Daoy (cell line): ENCODE measurements at regions not wholly inside any gene's neighbourhood (a gene's known extent, or its start where the extent isn't known, plus 50 kb on each side); places are given as distances from the start of the nearest gene placed in this dataset.

ENCODE experiments used
- DNase-seq: peaks from one replicate; pipeline ENCODE4 v3.0.0-alpha.2; 2015; ENCODE audit warnings: low read depth

DNA sequence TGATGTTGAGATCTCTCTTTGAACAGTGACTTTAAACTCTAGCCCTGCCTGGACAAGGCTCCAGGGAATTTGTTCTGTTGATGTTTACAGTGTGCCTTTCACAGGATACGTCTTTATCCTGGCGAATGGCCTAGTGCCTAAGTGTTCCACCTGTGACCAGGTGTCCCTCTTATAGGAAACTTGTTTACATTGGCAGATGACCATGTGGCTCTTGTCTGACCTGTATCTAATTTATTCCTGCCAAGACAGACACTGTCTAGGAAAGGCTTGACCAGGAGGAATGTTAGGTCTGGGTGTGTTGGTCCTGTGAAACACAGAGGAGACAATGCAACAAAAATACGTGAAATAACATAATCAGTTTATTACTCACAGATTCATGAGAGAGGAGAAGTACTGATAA lies 875.6 kb downstream of the METTL15 start:
- no peak for DNase-seq

- no peak for DNase-seq
These were observed 873.2 kb downstream of the METTL15 start for GRCh38 chr11:28981381-28981780.

DNA sequence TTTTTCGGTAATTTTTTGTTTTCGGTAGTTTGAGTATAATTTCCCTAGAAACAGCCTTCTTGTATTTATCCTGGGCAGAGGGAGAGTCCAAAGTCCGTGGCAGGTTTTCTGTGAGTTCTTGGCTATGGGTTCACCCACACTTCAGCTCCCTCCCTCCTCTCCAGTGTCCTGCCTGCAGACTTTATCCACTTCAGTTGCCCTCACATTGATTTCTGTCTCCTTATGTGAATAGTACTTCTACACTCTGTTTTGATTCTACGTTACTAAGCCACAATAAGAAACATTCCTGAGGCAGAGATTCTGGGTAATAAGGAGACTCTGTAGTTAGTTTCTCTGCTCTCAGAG lies 868.6 kb downstream of the METTL15 start:
- DNase-seq: no peak

- DNase-seq: no peak
These were observed 868.0 kb downstream of the METTL15 start for GRCh38 chr11:28976012-28976800.

GRCh38 chr11:28969832-28970231 lies 861.6 kb downstream of the METTL15 start:
- DNase-seq: no peak

- DNase-seq: no peak
These were observed 858.8 kb downstream of the METTL15 start for GRCh38 chr11:28966951-28967350.

GRCh38 chr11:28965819-28966218 lies 857.6 kb downstream of the METTL15 start:
- no peak for DNase-seq

DNA sequence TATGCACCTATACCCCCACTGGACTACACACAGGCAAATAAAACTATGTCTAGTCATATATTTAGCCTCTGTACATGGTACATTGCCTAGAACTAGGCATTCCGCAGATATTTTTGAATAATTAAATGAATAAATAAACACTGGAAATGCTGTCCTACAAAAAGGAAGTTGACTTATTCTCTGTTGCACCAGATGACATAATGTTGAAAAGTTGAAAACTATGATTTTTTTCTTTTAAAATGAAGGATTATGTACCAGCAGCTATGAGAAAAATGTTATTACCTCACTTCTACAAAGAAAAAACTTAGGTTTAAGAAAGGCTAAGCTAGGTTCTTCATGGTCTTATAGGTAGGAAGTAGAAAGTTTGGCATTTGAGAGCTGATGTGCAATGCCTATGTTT lies 856.6 kb downstream of the METTL15 start:
- no peak for DNase-seq

DNA sequence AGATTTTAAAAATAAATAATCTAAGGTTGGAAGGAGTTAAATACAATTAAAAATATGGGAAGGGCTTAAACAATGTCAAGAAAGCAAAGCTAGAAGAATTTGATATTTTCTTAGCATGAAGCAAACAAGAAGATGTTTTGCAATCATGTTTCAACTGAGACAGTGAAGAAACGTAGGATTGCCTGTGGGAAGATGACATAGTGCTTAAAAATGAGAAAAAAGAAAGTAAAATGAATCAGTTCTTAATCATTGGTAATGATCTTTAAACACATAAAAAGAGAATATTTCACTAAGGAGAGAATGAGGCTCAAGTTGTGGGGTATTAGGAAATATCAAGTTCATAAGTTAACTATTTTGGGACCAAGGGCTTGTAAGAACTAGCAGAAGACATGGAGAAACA lies 855.0 kb downstream of the METTL15 start:
- DNase-seq: no peak

- no peak for DNase-seq
These were observed 854.3 kb downstream of the METTL15 start for GRCh38 chr11:28962502-28962901.

- DNase-seq: no peak
These were observed 853.5 kb downstream of the METTL15 start for GRCh38 chr11:28961726-28962125.

DNA sequence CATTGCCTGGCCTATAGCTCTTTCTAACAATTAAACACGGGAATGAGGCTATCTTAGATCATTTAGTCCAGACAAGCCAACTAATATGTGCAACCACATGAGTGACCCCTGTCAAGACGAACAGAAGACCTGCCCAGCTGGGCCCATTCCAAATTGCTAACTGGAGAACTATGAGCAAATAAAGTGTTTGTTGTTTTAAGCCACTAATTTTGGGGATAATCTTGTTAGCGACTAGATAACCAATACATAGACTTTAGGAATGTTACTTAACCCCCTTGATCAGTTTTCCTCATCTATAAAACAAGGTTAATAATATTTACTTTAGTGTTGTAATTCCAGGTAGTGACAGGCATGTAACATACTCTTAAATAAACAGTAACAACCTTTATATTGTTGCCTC lies 848.3 kb downstream of the METTL15 start:
- no peak for DNase-seq

DNA sequence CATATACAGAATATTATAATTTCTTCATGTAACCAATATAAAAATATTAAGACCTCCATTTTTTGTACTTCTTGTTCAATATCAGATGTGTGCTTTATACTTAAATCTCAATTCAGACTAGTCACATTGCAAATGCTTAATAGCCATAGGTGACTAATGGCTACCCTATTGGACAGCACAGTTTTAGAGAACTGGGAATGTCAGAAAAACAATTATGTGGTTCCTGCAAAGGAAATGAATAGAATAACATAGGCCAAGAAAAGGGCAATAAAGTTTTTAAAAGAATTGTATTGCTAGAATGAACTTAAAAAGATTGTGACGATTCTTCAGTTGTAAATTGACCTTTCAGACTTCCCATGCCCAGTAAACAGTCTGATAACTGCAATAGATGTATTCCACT lies 843.0 kb downstream of the METTL15 start:
- no peak for DNase-seq

DNA sequence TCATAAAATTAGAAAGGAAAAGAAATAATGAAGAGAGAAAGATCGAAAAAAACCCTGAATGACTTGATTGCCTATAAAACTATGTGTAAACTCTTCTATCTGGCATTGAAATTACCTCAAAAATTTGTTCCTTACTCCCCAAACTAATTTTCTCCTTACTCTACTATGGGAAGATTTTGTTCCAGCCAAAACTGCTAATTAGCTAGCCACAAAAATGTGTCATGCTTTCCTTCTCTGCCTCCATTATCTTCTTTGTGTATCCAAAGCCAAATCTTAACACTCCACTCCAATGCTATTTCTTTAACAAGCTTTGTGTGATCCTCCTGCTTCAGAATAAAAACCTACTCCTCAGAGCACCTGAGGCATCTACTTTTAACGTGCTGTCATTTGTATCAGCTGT lies 831.2 kb downstream of the METTL15 start:
- peak; percentile 6 for DNase-seq

- DNase-seq: no peak
These were observed 829.9 kb downstream of the METTL15 start for GRCh38 chr11:28938091-28938490.

- DNase-seq: no peak
These were observed 824.8 kb downstream of the METTL15 start for GRCh38 chr11:28932940-28933339.

DNA sequence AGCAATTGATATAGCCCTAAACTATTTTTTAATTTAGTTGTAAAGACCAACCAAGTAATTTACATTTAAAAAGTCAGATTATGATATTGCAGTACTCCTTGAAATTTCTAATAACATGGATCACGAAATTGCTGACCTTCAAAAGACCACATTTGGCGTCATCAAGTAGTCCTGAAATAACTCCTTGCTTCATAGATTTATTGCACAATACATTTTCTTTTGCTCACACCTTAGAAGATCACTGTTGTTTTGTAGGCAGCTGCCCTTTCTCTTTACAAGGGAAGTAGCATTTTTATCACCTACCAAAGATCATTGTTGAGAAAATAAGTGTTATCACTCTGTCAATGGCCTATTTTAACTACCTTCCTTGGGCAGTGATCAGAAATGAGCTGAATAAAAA lies 815.8 kb downstream of the METTL15 start:
- DNase-seq: no peak

DNA sequence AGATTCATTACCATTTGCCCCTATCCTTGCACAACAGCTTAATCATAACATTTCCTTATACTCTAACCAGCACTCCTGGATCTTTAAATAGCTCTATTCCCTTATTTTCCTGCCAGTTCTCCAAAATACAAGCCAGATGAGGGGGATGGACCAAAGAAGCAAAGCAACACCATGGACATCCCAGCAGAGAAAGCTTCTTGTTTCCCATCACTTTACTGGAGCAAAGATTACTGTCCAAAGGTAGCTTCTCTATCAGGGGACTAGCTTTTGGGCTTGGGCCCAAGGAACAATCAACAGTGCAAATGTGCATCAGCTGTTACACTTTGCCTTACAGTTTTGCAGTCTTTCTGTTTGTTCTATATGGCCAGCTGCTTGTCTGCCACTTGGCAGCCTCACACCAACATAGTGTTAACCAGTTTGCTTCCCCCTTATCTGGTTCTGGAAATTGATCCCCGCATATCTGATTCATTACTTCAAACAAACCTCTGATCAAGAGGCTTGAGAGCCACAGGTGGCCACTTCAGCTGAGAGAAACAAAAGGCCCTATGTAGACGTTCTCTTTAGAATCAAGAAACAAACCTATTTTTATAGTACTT lies 814.3 kb downstream of the METTL15 start:
- no peak for DNase-seq

DNA sequence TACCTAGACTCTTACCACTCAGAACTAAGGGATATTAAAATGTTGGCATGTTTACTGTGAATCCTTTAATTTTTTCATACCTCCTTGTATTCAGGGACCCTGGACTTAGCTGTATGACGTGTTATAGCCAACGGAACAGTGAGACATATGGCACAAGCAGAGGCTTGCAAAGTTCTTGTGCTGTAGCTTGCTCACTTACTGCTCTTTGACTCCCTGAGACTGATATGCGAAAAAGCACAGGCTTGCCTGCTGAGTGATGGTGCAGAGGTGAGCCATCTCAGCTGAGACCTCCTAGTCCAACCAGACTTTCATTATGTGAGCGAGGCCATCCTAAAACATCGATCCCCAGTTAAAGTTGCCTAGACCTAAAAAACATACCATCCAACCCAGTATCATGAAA lies 811.0 kb downstream of the METTL15 start:
- peak; percentile 2 for DNase-seq

GRCh38 chr11:28913883-28914282 lies 805.7 kb downstream of the METTL15 start:
- DNase-seq: no peak

- DNase-seq: no peak
These were observed 803.6 kb downstream of the METTL15 start for GRCh38 chr11:28911829-28912228.

DNA sequence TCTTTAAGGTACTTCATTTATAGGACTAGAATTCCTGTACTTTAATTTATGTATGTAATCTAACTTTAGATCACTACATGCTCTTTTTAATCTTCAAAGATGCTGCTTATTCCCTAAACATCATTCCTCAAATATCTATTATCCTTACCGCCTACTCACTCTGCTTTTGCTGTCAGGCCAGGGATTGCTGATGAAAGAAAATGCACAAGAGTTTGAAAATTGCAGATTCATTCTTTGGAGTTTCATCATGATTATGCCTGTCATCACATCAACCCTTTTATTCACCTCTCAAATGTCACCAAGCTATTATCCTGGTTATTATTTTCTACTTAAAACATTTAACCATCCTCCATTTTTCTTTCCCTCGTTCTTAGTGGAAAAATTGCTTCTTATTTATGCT lies 802.7 kb downstream of the METTL15 start:
- no peak for DNase-seq

DNA sequence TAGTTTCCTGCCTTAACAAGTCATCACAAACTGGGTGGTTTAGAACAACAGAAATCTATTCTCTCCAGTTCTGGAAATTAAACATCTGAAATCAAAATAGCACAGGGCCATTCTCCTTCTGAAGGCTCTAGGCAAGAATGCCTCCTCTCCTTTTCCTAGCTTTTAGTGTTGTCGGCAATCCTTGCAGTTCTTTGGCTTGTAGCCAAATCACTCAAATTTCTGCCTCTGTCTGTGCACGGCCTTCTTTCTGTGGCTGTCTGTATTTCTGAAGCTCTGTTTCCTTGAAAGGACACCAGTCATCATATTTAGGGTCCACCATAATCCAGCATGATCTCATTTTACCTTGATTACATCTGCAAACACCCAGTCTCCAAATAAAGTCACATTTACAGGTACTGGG lies 795.5 kb downstream of the METTL15 start:
- DNase-seq: no peak

DNA sequence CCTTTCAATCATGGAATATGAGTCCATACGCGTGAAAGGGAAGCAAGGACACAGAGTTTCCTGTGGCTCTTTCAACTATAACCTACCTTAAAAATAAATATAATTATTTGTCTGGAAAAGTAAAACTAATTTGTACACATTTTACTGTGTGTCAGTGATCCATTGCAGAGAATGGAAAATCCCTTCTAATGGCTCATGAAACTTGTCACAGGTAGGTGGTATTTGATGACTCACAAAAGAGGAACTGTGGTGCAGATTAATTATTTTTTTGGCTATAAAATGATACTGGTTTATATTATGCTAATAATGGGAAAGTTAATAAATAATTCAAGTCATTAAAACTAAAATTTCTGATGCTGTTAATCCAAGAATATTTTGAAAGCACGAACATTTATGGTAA lies 792.2 kb downstream of the METTL15 start:
- no peak for DNase-seq
